ENCODE measurements at regions not wholly inside any gene's neighbourhood (a gene's known extent, or its start where the extent isn't known, plus 50 kb on each side); places are given as distances from the start of the nearest gene placed in this dataset.

- no peak overlapping the region for H3K4me3 ChIP-seq (ENCODE audit: low read length)
- DNase-seq (ENCODE audit: low read depth): no peak
- TF ChIP-seq CTCF (IDR thresholded peaks at IDR 0.05; ENCODE audit: insufficient read depth, low read depth, low read length, missing control alignments): no peak
Observed at GRCh38 chr14:83992857-83993256, 1537.1 kb upstream of the FLRT2 start.

DNA sequence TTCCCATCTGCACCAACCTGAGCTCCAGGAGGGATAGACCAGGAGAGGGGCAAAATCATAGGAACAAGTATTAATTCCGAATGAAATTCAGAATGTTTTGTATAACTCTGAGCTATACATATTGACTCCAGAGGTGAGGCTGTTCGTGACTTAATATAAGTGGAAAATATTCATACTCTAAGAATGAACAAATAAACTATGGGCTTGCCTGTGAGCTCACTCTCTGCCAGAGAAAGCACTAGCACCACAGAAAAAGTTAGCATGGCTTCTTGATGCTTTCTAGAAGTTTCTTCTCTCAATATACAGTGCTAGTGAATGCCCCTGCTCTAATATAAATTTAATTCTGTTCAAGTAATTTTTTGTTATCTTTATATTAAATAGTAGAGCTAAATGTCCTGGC lies 1536.4 kb upstream of the FLRT2 start:
- no peak overlapping the region for H3K4me3 ChIP-seq (ENCODE audit: low read length)
- TF ChIP-seq CTCF (IDR thresholded peaks at IDR 0.05; ENCODE audit: insufficient read depth, low read depth, low read length, missing control alignments): no peak
- no peak for DNase-seq (ENCODE audit: low read depth)

- peak; percentile 18 for DNase-seq (ENCODE audit: low read depth)
- H3K4me3 ChIP-seq (ENCODE audit: low read length): no peak overlapping the region
- no peak for TF ChIP-seq CTCF (IDR thresholded peaks at IDR 0.05; ENCODE audit: insufficient read depth, low read depth, low read length, missing control alignments)
Observed at GRCh38 chr14:83994020-83994419, 1535.9 kb upstream of the FLRT2 start.

DNA sequence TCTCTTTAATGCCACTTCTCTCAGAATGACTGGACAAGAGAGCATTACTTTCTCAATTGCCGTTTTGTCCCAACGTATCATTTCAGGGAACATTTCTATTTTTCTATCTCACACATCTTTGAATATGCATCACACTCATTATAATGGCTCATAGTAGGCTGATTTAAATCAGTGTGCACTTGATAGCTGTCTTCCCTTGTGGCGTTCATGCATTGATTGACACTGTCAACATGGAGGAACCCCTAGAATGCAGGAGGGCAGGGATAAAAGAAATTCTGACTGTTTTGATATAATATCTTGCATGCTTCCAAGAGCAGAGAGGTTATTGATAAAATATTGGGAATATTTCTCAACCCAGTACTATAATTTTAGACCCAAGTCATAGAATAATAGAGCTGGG lies 1528.9 kb upstream of the FLRT2 start:
- TF ChIP-seq CTCF (IDR thresholded peaks at IDR 0.05; ENCODE audit: insufficient read depth, low read depth, low read length, missing control alignments): no peak
- H3K4me3 ChIP-seq (ENCODE audit: low read length): no peak overlapping the region
- no peak for DNase-seq (ENCODE audit: low read depth)

DNA sequence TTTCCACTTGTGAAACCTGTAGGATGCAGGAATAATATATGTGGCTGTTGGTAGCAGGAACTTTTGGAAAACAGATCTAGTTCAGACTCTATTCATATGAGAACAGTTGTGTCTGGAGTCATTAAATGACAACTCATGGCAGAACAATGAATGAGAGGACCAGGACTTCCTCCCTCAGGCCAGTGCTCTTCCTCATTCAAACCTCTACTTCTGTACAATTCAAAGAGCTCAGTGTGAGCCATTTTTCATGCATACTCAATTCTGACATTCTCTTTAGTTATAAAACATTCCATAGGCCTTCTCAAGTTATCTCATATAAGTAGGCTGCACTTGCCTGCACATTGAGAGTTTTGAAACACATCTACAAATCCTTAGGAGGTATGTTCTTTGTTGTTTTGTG lies 1526.6 kb upstream of the FLRT2 start:
- no peak for TF ChIP-seq CTCF (IDR thresholded peaks at IDR 0.05; ENCODE audit: insufficient read depth, low read depth, low read length, missing control alignments)
- H3K4me3 ChIP-seq (ENCODE audit: low read length): no peak overlapping the region
- DNase-seq (ENCODE audit: low read depth): no peak

DNA sequence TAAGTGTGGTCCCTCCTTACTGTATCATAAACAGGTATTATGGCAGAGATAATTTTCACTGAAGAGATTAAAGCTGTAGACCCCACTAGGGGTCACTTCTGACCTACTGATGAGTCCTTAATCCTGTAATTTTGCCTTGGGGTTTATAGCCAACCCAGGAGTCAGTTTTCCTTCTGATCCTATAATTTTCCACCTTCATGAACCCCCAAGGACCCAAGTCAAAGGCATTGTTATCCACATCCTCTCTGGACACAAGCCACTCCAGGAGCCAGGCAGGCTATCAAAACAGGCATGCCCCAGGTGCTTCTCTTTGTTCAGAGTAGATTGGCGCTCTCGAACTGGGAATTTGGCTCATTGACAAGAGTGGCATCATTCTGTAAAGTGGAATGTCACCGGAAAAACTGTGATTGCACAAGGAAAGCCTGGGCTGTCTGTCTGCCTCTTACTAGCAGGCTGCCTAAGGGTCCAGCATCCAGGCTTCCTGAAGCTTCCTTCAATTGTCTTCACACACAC lies 1523.2 kb upstream of the FLRT2 start:
- peak; percentile 1 for DNase-seq (ENCODE audit: low read depth)
- no peak overlapping the region for H3K4me3 ChIP-seq (ENCODE audit: low read length)
- no peak for TF ChIP-seq CTCF (IDR thresholded peaks at IDR 0.05; ENCODE audit: insufficient read depth, low read depth, low read length, missing control alignments)

DNA sequence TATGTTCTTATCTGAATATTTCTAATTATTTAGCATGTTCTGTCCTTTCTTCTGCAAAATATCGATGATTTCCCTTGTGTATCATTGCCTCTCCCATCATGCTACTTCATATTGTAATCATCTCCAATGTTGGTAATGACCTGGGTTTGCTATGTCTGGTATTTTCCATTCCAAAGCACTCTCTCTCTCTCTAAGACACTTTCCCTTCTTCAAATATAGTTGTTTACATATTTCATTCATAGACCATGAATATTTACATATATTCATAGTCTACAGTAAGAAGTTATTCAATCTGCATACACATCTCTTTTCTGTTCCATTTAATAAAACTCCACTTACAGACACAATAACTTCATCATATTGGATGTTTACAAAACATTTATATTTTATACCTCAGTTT lies 1516.5 kb upstream of the FLRT2 start:
- no peak overlapping the region for H3K4me3 ChIP-seq (ENCODE audit: low read length)
- DNase-seq (ENCODE audit: low read depth): no peak
- no peak for TF ChIP-seq CTCF (IDR thresholded peaks at IDR 0.05; ENCODE audit: insufficient read depth, low read depth, low read length, missing control alignments)
